Astrocyte (in vitro differentiated cells and primary cell): ENCODE measurements at regions not wholly inside any gene's neighbourhood (a gene's known extent, or its start where the extent isn't known, plus 50 kb on each side); places are given as distances from the start of the nearest gene placed in this dataset.

Source experiments
- DNase-seq: peaks from one replicate; pipeline ENCODE4 v3.0.0-alpha.2; 2010; ENCODE audit warnings: low read depth
- FAIRE-seq: peaks from 2 replicates; lab custom pipeline; 2011; peaks lifted over from hg19 to GRCh38; lab: Jason Lieb, UNC
- H2AFZ ChIP-seq: 2 replicates; pipeline ENCODE4 v1.6.0; 2012; ENCODE audit warnings: low read depth, low read length, inconsistent platforms
- H3K27ac ChIP-seq: 2 replicates; pipeline ENCODE4 v1.5.1; 2011; ENCODE audit warnings: low read depth, low read length, inconsistent platforms
- H3K27me3 ChIP-seq: 2 replicates; pipeline ENCODE4 v1.6.0; 2011; ENCODE audit warnings: low read length, inconsistent platforms; ENCODE audit not compliant: insufficient read depth
- H3K36me3 ChIP-seq: 2 replicates; pipeline ENCODE4 v1.5.1; 2011; ENCODE audit warnings: low read length, inconsistent platforms; ENCODE audit not compliant: insufficient read depth
- H3K4me1 ChIP-seq: 2 replicates; pipeline ENCODE4 v1.5.1; 2011; ENCODE audit warnings: low read length, inconsistent platforms; ENCODE audit not compliant: insufficient read depth
- H3K4me2 ChIP-seq: 2 replicates; pipeline ENCODE4 v1.6.0; 2012; ENCODE audit warnings: low read length, inconsistent platforms
- H3K4me3 ChIP-seq: 2 replicates; pipeline ENCODE4 v1.5.1; 2011; ENCODE audit warnings: low read depth, mild to moderate bottlenecking, low read length, inconsistent platforms; ENCODE audit not compliant: insufficient read depth
- H3K79me2 ChIP-seq: 2 replicates; pipeline ENCODE4 v1.6.0; 2012; ENCODE audit warnings: mild to moderate bottlenecking, low read length, inconsistent platforms; ENCODE audit not compliant: insufficient read depth
- H3K9ac ChIP-seq: 2 replicates; pipeline ENCODE4 v1.6.0; 2012; ENCODE audit warnings: mild to moderate bottlenecking, low read length, inconsistent platforms
- H3K9me3 ChIP-seq: 2 replicates; pipeline ENCODE4 v1.5.1; 2012; ENCODE audit warnings: low read depth, mild to moderate bottlenecking, low read length, inconsistent platforms; ENCODE audit not compliant: insufficient read depth
- H4K20me1 ChIP-seq: 2 replicates; pipeline ENCODE4 v1.6.0; 2012; ENCODE audit warnings: low read length, inconsistent platforms; ENCODE audit not compliant: insufficient read depth
- H3K27ac Mint-ChIP-seq: one replicate; pipeline ENCODE4 v1.8.0; 2021; ENCODE audit warnings: mild to moderate bottlenecking, mixed read lengths; ENCODE audit not compliant: unreplicated experiment
- H3K27me3 Mint-ChIP-seq: one replicate; pipeline ENCODE4 v1.8.0; 2021; ENCODE audit warnings: low read depth, mixed read lengths; ENCODE audit not compliant: unreplicated experiment
- H3K36me3 Mint-ChIP-seq: one replicate; pipeline ENCODE4 v1.8.0; 2021; ENCODE audit warnings: low read depth, mixed read lengths; ENCODE audit not compliant: unreplicated experiment
- H3K4me1 Mint-ChIP-seq: one replicate; pipeline ENCODE4 v1.8.0; 2021; ENCODE audit warnings: low read depth, mixed read lengths; ENCODE audit not compliant: unreplicated experiment
- H3K4me3 Mint-ChIP-seq: one replicate; pipeline ENCODE4 v1.8.0; 2021; ENCODE audit warnings: mild to moderate bottlenecking, moderate library complexity, mixed read lengths; ENCODE audit not compliant: unreplicated experiment
- H3K9me3 Mint-ChIP-seq: one replicate; pipeline ENCODE4 v1.8.0; 2021; ENCODE audit warnings: mild to moderate bottlenecking, mixed read lengths; ENCODE audit not compliant: unreplicated experiment
- EZH2 ChIP-seq: IDR thresholded peaks from 2 replicates; pipeline ENCODE4 v1.6.1; 2012; ENCODE audit warnings: mild to moderate bottlenecking, low read length, inconsistent platforms; ENCODE audit not compliant: insufficient read depth
- TF ChIP-seq, protein P1 (sequence below): IDR thresholded peaks from 2 replicates; pipeline ENCODE4 v1.5.1; 2011; ENCODE audit warnings: low read depth, mild to moderate bottlenecking, inconsistent platforms, low read length, moderate library complexity; ENCODE audit not compliant: insufficient read depth

DNA sequence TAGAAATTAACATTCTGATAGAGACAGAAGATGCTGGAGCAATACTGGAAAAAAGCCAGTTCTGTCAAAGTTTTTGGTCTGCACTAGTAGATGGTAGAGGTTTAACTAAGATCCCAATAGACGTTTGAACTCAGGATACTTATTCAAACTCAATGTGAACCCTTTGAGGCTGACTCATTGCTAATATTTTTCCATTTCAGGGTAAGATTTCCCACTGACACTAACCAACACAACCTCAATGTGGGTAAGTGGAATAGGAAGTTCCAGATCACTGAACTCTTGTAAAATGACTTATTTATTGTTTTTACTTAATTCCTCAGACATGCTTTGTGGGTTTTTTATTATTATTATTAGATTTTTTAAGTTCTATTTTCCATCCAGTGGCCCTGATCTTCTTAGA is 1024.8 kb downstream of the EPHA3 start:
- H3K9me3 ChIP-seq = peaks cover 3% of the 10 kb centered on the region
- H3K9ac ChIP-seq = no peak overlapping the region
- no peak for DNase-seq
- no peaks in the 10 kb centered on the region for H3K79me2 ChIP-seq
- Mint-ChIP-seq H3K4me3 (no peak overlapping the region), H3K27ac (no peak overlapping the region), H3K36me3 (no peaks in the 10 kb centered on the region), H3K9me3 (no peaks in the 10 kb centered on the region), H3K4me1 (peaks cover 3% of the 10 kb centered on the region), H3K27me3 (no peaks in the 10 kb centered on the region)
- TF ChIP-seq, protein P1, sequence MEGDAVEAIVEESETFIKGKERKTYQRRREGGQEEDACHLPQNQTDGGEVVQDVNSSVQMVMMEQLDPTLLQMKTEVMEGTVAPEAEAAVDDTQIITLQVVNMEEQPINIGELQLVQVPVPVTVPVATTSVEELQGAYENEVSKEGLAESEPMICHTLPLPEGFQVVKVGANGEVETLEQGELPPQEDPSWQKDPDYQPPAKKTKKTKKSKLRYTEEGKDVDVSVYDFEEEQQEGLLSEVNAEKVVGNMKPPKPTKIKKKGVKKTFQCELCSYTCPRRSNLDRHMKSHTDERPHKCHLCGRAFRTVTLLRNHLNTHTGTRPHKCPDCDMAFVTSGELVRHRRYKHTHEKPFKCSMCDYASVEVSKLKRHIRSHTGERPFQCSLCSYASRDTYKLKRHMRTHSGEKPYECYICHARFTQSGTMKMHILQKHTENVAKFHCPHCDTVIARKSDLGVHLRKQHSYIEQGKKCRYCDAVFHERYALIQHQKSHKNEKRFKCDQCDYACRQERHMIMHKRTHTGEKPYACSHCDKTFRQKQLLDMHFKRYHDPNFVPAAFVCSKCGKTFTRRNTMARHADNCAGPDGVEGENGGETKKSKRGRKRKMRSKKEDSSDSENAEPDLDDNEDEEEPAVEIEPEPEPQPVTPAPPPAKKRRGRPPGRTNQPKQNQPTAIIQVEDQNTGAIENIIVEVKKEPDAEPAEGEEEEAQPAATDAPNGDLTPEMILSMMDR = no peak
- no peak for TF ChIP-seq EZH2
- FAIRE-seq = no peak
- H2AFZ ChIP-seq = no peak overlapping the region
- no peak overlapping the region for H3K4me3 ChIP-seq
- H3K27me3 ChIP-seq = no peaks in the 10 kb centered on the region
- H3K27ac ChIP-seq = no peak overlapping the region
- no peaks in the 10 kb centered on the region for H3K36me3 ChIP-seq
- H3K4me2 ChIP-seq = no peak overlapping the region
- H4K20me1 ChIP-seq = no peaks in the 10 kb centered on the region
- no peaks in the 10 kb centered on the region for H3K4me1 ChIP-seq

DNA sequence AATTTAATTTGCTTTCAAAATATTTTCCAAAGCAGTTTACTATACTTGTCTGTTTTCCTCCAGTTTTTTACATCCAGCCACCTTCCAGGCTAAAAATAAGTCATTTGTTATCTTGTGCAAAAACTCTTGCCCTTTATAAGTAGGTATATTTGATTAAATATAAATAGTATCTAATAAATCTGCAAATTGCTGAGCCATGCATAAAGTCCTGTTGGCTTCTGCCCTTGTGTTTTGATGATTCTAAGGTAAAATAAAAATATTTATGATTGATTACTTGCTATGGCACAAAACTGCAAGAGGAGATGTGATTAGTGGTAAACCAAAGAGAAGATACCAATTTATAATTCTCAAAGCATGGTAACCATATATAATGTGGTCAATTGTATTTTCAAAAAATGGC is 1026.7 kb downstream of the EPHA3 start:
- FAIRE-seq (no peak), DNase-seq (no peak)
- Histone ChIP-seq H3K4me3 (no peak overlapping the region), H3K4me2 (no peak overlapping the region), H3K27ac (no peak overlapping the region), H4K20me1 (no peaks in the 10 kb centered on the region), H3K36me3 (no peaks in the 10 kb centered on the region), H3K4me1 (no peaks in the 10 kb centered on the region), H3K9ac (no peak overlapping the region), H3K9me3 (peaks cover 3% of the 10 kb centered on the region), H3K79me2 (no peaks in the 10 kb centered on the region), H2AFZ (no peak overlapping the region), H3K27me3 (no peaks in the 10 kb centered on the region)
- Mint-ChIP-seq H3K27me3 (no peaks in the 10 kb centered on the region), H3K9me3 (no peaks in the 10 kb centered on the region), H3K36me3 (no peaks in the 10 kb centered on the region), H3K4me1 (peaks cover 3% of the 10 kb centered on the region), H3K4me3 (no peak overlapping the region), H3K27ac (no peak overlapping the region)
- TF ChIP-seq, protein P1 = no peak
- no peak for TF ChIP-seq EZH2

DNA sequence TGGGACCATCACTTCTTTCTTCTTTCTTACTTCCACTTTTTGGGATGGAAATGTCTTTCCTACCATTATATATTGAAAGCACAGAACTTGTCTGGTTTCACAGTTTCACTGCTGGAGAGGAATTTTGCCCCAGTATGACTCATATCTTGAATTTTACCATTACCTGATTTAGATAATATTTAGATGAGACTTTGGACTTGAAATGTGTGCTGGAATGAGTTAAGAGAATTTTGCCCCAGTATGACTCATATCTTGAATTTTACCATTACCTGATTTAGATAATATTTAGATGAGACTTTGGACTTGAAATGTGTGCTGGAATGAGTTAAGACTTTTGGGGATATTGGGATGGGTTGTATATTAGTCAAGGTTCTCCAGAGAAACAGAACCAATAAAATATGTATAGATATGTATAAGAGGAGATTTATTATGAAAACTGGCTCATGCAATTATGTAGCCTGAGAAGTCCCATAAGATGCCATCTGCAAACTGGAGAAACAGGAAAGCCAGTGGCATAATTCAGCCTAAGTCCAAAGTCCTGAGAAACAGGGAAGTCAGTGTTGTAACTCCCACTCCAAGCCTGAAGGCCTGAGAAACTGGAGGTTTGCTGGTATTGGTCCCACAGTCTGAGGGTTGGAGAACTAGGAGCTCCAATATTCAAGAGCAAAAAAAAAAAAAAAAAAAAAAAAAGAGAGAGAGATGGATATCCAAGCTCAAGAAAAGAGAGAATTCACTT is 1029.2 kb downstream of the EPHA3 start:
- no peaks in the 10 kb centered on the region for H3K4me1 ChIP-seq
- H3K9ac ChIP-seq = no peak overlapping the region
- TF ChIP-seq EZH2 = no peak
- TF ChIP-seq, protein P1 = no peak
- FAIRE-seq = no peak
- Mint-ChIP-seq H3K36me3 (no peaks in the 10 kb centered on the region), H3K9me3 (no peaks in the 10 kb centered on the region), H3K4me3 (no peak overlapping the region), H3K27me3 (no peaks in the 10 kb centered on the region), H3K4me1 (peaks cover 3% of the 10 kb centered on the region), H3K27ac (no peak overlapping the region)
- H4K20me1 ChIP-seq = no peaks in the 10 kb centered on the region
- no peak overlapping the region for H3K4me2 ChIP-seq
- no peak overlapping the region for H2AFZ ChIP-seq
- no peaks in the 10 kb centered on the region for H3K79me2 ChIP-seq
- H3K4me3 ChIP-seq = no peak overlapping the region
- peaks cover 3% of the 10 kb centered on the region for H3K9me3 ChIP-seq
- H3K27me3 ChIP-seq = no peaks in the 10 kb centered on the region
- no peaks in the 10 kb centered on the region for H3K36me3 ChIP-seq
- DNase-seq = no peak
- H3K27ac ChIP-seq = no peak overlapping the region
